ENCODE measurements at regions not wholly inside any gene's neighbourhood (a gene's known extent, or its start where the extent isn't known, plus 50 kb on each side); places are given as distances from the start of the nearest gene placed in this dataset.

DNA sequence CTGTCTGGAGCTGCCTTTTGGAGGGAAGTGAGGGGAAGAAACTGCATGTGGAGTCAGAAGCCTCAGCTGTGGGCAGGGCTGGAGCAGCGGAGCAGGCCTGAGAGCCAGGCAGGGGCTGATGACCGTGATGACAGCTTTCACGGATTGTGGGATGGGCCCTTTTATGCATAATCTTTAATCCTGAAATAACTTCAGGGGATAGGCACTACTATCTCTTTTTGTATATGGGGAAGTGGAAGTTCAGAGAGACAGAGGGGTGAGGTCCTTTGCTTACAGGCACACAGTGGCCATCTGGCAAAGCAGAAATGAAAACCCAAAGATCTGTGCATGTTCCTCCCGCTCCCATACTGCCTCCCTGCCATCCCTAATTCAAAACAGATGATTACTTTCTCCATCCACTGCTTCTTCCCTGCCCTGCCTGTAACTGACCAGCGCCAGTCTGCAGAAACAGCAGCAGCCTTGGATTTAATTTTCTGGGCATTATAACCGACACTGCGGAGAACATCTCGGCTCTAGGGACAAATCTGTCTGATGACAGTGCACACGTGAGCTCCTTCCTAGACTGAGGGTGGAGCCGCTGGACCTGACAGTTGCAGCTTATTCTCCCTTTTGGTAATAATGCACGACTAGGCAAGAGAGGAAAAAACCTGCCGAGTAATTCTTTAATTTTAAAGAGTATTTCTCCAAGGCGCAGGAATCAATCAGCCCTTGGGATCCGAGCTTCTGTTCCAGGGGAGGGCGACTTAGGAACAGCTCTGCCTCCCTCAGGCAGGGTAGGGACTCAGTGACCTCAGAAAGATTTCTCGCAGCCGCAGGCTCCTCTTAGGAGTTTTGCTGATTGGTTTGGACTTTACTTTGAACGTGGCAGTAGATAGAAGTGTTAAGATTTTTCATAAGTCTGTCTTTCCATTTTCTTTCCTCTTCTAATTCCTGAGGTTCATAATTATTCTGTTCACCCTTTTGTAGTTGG lies 95.4 kb downstream of the UTP18 start:
- Histone ChIP-seq H3K9ac (ENCODE audit: control insufficient read depth, extremely low read depth, insufficient read depth, low read length) (no peak overlapping the region), H3K27me3 (ENCODE audit: control insufficient read depth, extremely low read depth, insufficient read depth, low read length) (peaks cover 4% of the 10 kb centered on the region), H3K4me2 (ENCODE audit: control insufficient read depth, extremely low read depth, insufficient read depth, low read depth, low read length) (no peak overlapping the region), H3K27ac (ENCODE audit: control insufficient read depth, insufficient read depth, low read length) (no peak overlapping the region), H3K4me1 (ENCODE audit: control insufficient read depth, extremely low read depth, insufficient read depth, low read length) (peaks cover 8% of the 10 kb centered on the region), H3K9me3 (ENCODE audit: control insufficient read depth, low read depth, low read length) (no peaks in the 10 kb centered on the region), H3K4me3 (ENCODE audit: control insufficient read depth in 2 of 3, extremely low read depth in 1 of 3, insufficient read depth in 2 of 3, low read depth in 1 of 3, low read length in 3 of 3) (no peak overlapping the region), H3K79me2 (ENCODE audit: control insufficient read depth, insufficient read depth, low read length) (no peaks in the 10 kb centered on the region), H4K20me1 (ENCODE audit: control insufficient read depth, extremely low read depth, insufficient read depth, low read length) (no peaks in the 10 kb centered on the region), H2AFZ (ENCODE audit: control insufficient read depth, low read length) (no peak overlapping the region), H3K9me1 (ENCODE audit: control insufficient read depth, extremely low read depth, insufficient read depth, low read length) (no peaks in the 10 kb centered on the region), H3K36me3 (ENCODE audit: control insufficient read depth in 2 of 2, extremely low read depth in 1 of 2, insufficient read depth in 2 of 2, low read length in 2 of 2) (no peaks in the 10 kb centered on the region)
- DNase-seq (ENCODE audit: low read depth, low spot score) (no peak), FAIRE-seq (no peak)
- dilution Hi-C loops (cut with MboI; ENCODE audit: extremely low pct_ligation_motif_present, low sequenced_read_pairs) = no loop called here
- TF ChIP-seq EZH2 (IDR thresholded peaks at IDR 0.05; ENCODE audit: low read length) = no peak
- TF ChIP-seq, protein P1, sequence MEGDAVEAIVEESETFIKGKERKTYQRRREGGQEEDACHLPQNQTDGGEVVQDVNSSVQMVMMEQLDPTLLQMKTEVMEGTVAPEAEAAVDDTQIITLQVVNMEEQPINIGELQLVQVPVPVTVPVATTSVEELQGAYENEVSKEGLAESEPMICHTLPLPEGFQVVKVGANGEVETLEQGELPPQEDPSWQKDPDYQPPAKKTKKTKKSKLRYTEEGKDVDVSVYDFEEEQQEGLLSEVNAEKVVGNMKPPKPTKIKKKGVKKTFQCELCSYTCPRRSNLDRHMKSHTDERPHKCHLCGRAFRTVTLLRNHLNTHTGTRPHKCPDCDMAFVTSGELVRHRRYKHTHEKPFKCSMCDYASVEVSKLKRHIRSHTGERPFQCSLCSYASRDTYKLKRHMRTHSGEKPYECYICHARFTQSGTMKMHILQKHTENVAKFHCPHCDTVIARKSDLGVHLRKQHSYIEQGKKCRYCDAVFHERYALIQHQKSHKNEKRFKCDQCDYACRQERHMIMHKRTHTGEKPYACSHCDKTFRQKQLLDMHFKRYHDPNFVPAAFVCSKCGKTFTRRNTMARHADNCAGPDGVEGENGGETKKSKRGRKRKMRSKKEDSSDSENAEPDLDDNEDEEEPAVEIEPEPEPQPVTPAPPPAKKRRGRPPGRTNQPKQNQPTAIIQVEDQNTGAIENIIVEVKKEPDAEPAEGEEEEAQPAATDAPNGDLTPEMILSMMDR (optimal IDR thresholded peaks at IDR 0.05 in 1 of 3, IDR thresholded peaks at IDR 0.05 in 1 of 3, conservative IDR thresholded peaks at IDR 0.05 in 1 of 3; ENCODE audit: extremely low read depth in 1 of 3, insufficient read depth in 2 of 3, low read length in 3 of 3) = no peak

DNA sequence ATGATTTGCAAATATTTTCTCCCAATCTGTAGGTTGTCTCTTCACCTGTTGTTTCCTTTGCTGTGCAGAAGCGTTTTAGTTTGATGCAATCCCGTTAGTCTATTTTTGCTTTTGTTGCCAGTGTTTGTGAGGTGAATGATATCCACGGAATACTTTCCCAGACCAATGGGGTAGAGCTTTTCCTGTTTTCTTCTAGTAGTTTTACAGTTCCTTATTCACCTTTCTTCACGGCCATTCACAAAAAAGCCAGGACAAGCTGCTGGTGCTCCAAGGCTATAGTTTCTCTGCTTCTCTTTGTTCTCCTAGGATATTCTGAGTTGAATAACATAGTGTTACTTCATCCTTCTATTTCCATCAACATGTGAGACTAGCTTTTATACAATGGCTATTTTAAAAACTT lies 98.7 kb downstream of the UTP18 start:
- H3K4me2 ChIP-seq (ENCODE audit: control insufficient read depth, extremely low read depth, insufficient read depth, low read depth, low read length) = no peak overlapping the region
- no peak for FAIRE-seq
- peaks cover 5% of the 10 kb centered on the region for H3K4me1 ChIP-seq (ENCODE audit: control insufficient read depth, extremely low read depth, insufficient read depth, low read length)
- dilution Hi-C loops (cut with MboI; ENCODE audit: extremely low pct_ligation_motif_present, low sequenced_read_pairs) = no loop called here
- H3K9me3 ChIP-seq (ENCODE audit: control insufficient read depth, low read depth, low read length) = no peaks in the 10 kb centered on the region
- no peak overlapping the region for H3K4me3 ChIP-seq (ENCODE audit: control insufficient read depth in 2 of 3, extremely low read depth in 1 of 3, insufficient read depth in 2 of 3, low read depth in 1 of 3, low read length in 3 of 3)
- peaks cover 4% of the 10 kb centered on the region for H3K27me3 ChIP-seq (ENCODE audit: control insufficient read depth, extremely low read depth, insufficient read depth, low read length)
- no peak overlapping the region for H3K27ac ChIP-seq (ENCODE audit: control insufficient read depth, insufficient read depth, low read length)
- no peaks in the 10 kb centered on the region for H4K20me1 ChIP-seq (ENCODE audit: control insufficient read depth, extremely low read depth, insufficient read depth, low read length)
- H3K79me2 ChIP-seq (ENCODE audit: control insufficient read depth, insufficient read depth, low read length) = no peaks in the 10 kb centered on the region
- no peaks in the 10 kb centered on the region for H3K36me3 ChIP-seq (ENCODE audit: control insufficient read depth in 2 of 2, extremely low read depth in 1 of 2, insufficient read depth in 2 of 2, low read length in 2 of 2)
- DNase-seq (ENCODE audit: low read depth, low spot score) = no peak
- no peaks in the 10 kb centered on the region for H3K9me1 ChIP-seq (ENCODE audit: control insufficient read depth, extremely low read depth, insufficient read depth, low read length)
- H2AFZ ChIP-seq (ENCODE audit: control insufficient read depth, low read length) = no peak overlapping the region
- H3K9ac ChIP-seq (ENCODE audit: control insufficient read depth, extremely low read depth, insufficient read depth, low read length) = no peak overlapping the region
- TF ChIP-seq, protein P1 (optimal IDR thresholded peaks at IDR 0.05 in 1 of 3, IDR thresholded peaks at IDR 0.05 in 1 of 3, conservative IDR thresholded peaks at IDR 0.05 in 1 of 3; ENCODE audit: extremely low read depth in 1 of 3, insufficient read depth in 2 of 3, low read length in 3 of 3) = no peak
- TF ChIP-seq EZH2 (IDR thresholded peaks at IDR 0.05; ENCODE audit: low read length) = no peak
